HG03045 (cell line): ENCODE measurements at regions not wholly inside any gene's neighbourhood (a gene's known extent, or its start where the extent isn't known, plus 50 kb on each side); places are given as distances from the start of the nearest gene placed in this dataset.

Source experiments
- ATAC-seq: cut with Tn5 transposase; IDR thresholded peaks from one replicate; pipeline ENCODE4 v1.9.1; 2021; ENCODE audit warnings: mild to moderate bottlenecking, moderate library complexity; ENCODE audit not compliant: unreplicated experiment

GRCh38 chr6:132934496-132934895 is 120.1 kb downstream of the RPS12 start:
- no peak for ATAC-seq

- no peak for ATAC-seq
Measured at GRCh38 chr6:132936646-132937045, 122.3 kb downstream of the RPS12 start.

- ATAC-seq: no peak
Measured at GRCh38 chr6:132937466-132937906, 123.1 kb downstream of the RPS12 start.

GRCh38 chr6:132948889-132949288 is 134.5 kb downstream of the RPS12 start:
- ATAC-seq: no peak

- ATAC-seq: no peak
Measured at GRCh38 chr6:132950566-132950965, 136.2 kb downstream of the RPS12 start.

GRCh38 chr6:132952031-132952867 is 137.9 kb downstream of the RPS12 start:
- no peak for ATAC-seq

- ATAC-seq: no peak
Measured at GRCh38 chr6:132952986-132953385, 138.6 kb downstream of the RPS12 start.

GRCh38 chr6:132954222-132954621 is 139.9 kb downstream of the RPS12 start:
- no peak for ATAC-seq

- ATAC-seq: no peak
Measured at GRCh38 chr6:132954936-132955335, 140.6 kb downstream of the RPS12 start.

- ATAC-seq: no peak
Measured at GRCh38 chr6:132959639-132960326, 145.4 kb downstream of the RPS12 start.

- ATAC-seq: no peak
Measured at GRCh38 chr6:132960720-132961119, 146.4 kb downstream of the RPS12 start.

GRCh38 chr6:132961122-132961521 is 146.8 kb downstream of the RPS12 start:
- no peak for ATAC-seq

- ATAC-seq: no peak
Measured at GRCh38 chr6:132961610-132962009, 147.2 kb downstream of the RPS12 start.

- peak; percentile 74 for ATAC-seq
Measured at GRCh38 chr6:132962936-132963868, 148.8 kb downstream of the RPS12 start.

- no peak for ATAC-seq
Measured at GRCh38 chr6:132964101-132964867, 149.9 kb downstream of the RPS12 start.

GRCh38 chr6:132964868-132965382 is 150.6 kb downstream of the RPS12 start:
- no peak for ATAC-seq

- no peak for ATAC-seq
Measured at GRCh38 chr6:132967871-132968270, 153.5 kb downstream of the RPS12 start.

- ATAC-seq: no peak
Measured at GRCh38 chr6:132968419-132968950, 154.1 kb downstream of the RPS12 start.

GRCh38 chr6:132969196-132969595 is 154.8 kb downstream of the RPS12 start:
- ATAC-seq: no peak

GRCh38 chr6:132971676-132972075 is 157.3 kb downstream of the RPS12 start:
- ATAC-seq: no peak
